KMS-11 (cell line): ENCODE measurements at regions not wholly inside any gene's neighbourhood (a gene's known extent, or its start where the extent isn't known, plus 50 kb on each side); places are given as distances from the start of the nearest gene placed in this dataset.

Experiments
- H2AFZ ChIP-seq: fragments of 200-600 bp; sonication (generic); 2 replicates; pipeline ENCODE4 v1.6.1; 2016; ENCODE audit warnings: antibody characterized with exemption, mixed run types, low read depth
- H3K27ac ChIP-seq: fragments of 200-600 bp; sonication (generic); 2 replicates; pipeline ENCODE4 v1.6.1; 2016; ENCODE audit warnings: mild to moderate bottlenecking, mixed run types
- H3K27me3 ChIP-seq: fragments of 200-600 bp; sonication (generic); 2 replicates; pipeline ENCODE4 v1.6.1; 2017; ENCODE audit warnings: mild to moderate bottlenecking, low read depth, mixed run types, moderate library complexity; ENCODE audit not compliant: insufficient read depth
- H3K36me3 ChIP-seq: fragments of 200-600 bp; sonication (generic); 2 replicates; pipeline ENCODE4 v1.6.1; 2017; ENCODE audit warnings: mild to moderate bottlenecking, mixed run types; ENCODE audit not compliant: insufficient read depth
- H3K4me1 ChIP-seq: fragments of 200-600 bp; sonication (generic); 2 replicates; pipeline ENCODE4 v1.6.1; 2016; ENCODE audit warnings: mild to moderate bottlenecking, low read depth, mixed run types; ENCODE audit not compliant: poor library complexity, severe bottlenecking
- H3K4me2 ChIP-seq: fragments of 200-600 bp; sonication (generic); 2 replicates; pipeline ENCODE4 v1.7.0; 2016; ENCODE audit warnings: mild to moderate bottlenecking, mixed run types
- H3K4me3 ChIP-seq: fragments of 200-600 bp; sonication (generic); IDR thresholded peaks from 2 replicates; pipeline ENCODE4 v1.6.1; 2017; ENCODE audit warnings: low read depth, low read length, mixed read lengths; ENCODE audit not compliant: insufficient read depth
- H3K79me2 ChIP-seq: fragments of 200-600 bp; sonication (generic); 2 replicates; pipeline ENCODE4 v1.6.1; 2016; ENCODE audit warnings: low read depth, mixed run types; ENCODE audit not compliant: insufficient read depth
- H3K9ac ChIP-seq: fragments of 200-600 bp; sonication (generic); 2 replicates; pipeline ENCODE4 v1.6.1; 2016; ENCODE audit warnings: mild to moderate bottlenecking, mixed run types
- H4K20me1 ChIP-seq: fragments of 200-600 bp; sonication (generic); 2 replicates; pipeline ENCODE4 v1.6.1; 2016; ENCODE audit warnings: mild to moderate bottlenecking, mixed run types; ENCODE audit not compliant: insufficient read depth
- TF ChIP-seq, protein P1 (sequence below): fragments of 200-600 bp; sonication (generic); conservative IDR thresholded peaks from 2 replicates; pipeline ENCODE4 v1.6.1; 2017; ENCODE audit warnings: low read depth, mild to moderate bottlenecking, antibody characterized with exemption, low read length, moderate library complexity, mixed read lengths

DNA sequence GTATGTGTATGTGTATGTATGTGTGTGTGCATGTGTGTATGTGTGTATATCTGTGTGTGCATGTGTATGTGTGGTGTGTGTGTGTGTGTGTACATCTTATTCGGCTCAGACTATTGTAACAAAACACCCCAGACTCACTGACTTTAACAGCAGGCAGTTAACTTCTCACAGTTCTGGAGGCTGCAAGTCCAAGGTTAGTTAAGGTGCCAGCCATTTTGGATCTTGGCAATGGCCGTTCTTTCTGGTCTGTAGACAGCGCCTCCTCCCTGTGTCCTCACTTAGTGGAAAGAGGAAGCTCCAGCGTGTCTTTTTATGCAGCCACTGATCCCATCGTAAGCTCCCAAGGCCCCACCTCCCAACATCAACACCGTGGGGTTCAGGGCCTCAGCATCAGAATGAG, 128.3 kb upstream of the THBS2 start:
- Histone ChIP-seq H3K4me1 (no peaks in the 10 kb centered on the region), H3K4me2 (no peak overlapping the region), H3K4me3 (no peak overlapping the region), H3K27me3 (no peaks in the 10 kb centered on the region), H2AFZ (no peak overlapping the region), H4K20me1 (no peaks in the 10 kb centered on the region), H3K36me3 (no peaks in the 10 kb centered on the region), H3K9ac (no peak overlapping the region), H3K79me2 (no peaks in the 10 kb centered on the region), H3K27ac (no peak overlapping the region)
- TF ChIP-seq, protein P1, sequence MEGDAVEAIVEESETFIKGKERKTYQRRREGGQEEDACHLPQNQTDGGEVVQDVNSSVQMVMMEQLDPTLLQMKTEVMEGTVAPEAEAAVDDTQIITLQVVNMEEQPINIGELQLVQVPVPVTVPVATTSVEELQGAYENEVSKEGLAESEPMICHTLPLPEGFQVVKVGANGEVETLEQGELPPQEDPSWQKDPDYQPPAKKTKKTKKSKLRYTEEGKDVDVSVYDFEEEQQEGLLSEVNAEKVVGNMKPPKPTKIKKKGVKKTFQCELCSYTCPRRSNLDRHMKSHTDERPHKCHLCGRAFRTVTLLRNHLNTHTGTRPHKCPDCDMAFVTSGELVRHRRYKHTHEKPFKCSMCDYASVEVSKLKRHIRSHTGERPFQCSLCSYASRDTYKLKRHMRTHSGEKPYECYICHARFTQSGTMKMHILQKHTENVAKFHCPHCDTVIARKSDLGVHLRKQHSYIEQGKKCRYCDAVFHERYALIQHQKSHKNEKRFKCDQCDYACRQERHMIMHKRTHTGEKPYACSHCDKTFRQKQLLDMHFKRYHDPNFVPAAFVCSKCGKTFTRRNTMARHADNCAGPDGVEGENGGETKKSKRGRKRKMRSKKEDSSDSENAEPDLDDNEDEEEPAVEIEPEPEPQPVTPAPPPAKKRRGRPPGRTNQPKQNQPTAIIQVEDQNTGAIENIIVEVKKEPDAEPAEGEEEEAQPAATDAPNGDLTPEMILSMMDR = no peak

DNA sequence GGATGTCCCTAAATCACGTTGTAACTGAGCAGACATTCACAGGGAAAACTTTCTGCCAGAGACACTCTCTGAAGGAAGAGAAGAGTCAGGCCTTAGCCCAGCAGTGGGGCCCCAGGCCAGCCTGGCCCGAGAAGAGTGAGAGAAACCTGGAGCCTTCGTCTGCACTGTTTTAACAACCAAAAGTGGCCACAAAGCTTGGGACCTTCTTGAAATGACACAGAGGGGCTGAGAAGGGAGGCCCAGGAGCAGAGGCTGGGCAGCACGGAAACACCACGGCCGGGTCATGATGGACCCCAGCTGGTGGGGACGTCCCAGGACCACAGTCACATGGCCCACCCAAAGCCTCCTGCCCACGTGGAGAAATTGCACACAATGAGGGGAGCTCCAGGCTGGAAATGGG, 126.8 kb upstream of the THBS2 start:
- H3K9ac ChIP-seq = no peak overlapping the region
- no peaks in the 10 kb centered on the region for H4K20me1 ChIP-seq
- H3K36me3 ChIP-seq = no peaks in the 10 kb centered on the region
- H3K4me3 ChIP-seq = no peak overlapping the region
- TF ChIP-seq, protein P1 = no peak
- H3K27ac ChIP-seq = no peak overlapping the region
- H3K4me2 ChIP-seq = no peak overlapping the region
- no peaks in the 10 kb centered on the region for H3K79me2 ChIP-seq
- H3K4me1 ChIP-seq = no peaks in the 10 kb centered on the region
- H3K27me3 ChIP-seq = no peaks in the 10 kb centered on the region
- H2AFZ ChIP-seq = no peak overlapping the region

GRCh38 chr6:169379495-169380070, 125.9 kb upstream of the THBS2 start:
- Histone ChIP-seq H3K27me3 (no peaks in the 10 kb centered on the region), H3K36me3 (no peaks in the 10 kb centered on the region), H4K20me1 (no peaks in the 10 kb centered on the region), H3K4me1 (no peaks in the 10 kb centered on the region), H3K4me3 (no peak overlapping the region), H3K27ac (no peak overlapping the region), H3K4me2 (no peak overlapping the region), H3K79me2 (no peaks in the 10 kb centered on the region), H3K9ac (no peak overlapping the region), H2AFZ (no peak overlapping the region)
- TF ChIP-seq, protein P1 = no peak

DNA sequence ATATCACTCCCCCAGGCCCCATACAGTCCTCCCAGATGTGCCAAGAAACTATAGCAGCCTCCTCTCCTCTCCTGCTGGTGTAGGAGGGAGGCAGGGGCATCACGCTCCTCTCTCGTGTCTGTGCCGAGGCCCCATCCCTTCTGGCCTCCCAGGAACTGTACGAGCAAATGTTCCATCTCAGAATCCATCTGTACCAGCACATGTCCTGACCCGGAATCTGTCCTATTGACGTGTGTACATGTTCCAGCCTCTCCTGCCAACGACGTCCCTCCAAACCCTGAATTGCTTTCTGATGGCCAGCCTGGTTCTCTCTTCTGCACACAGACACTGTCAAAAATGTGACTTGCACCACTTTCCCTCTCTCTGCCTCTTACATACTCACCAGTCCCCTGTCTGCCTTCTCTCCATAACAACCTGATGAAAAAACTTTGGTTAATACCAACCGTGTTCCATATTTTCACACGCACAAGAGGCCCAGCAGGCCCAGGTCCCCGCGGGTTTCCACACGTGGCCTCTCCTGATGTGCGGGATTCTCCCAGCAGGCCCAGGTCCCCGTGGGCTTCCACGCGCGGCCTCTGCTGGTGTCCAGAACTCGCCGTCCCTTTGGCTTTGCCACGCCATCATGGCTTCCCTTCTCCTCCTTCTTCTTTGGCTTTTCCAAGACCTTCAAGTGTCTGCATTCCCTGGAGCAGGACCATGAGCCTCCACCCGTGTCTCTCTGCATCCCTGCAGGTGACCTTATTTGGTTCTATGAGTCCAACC, 125.2 kb upstream of the THBS2 start:
- Histone ChIP-seq H2AFZ (no peak overlapping the region), H3K4me2 (no peak overlapping the region), H3K36me3 (no peaks in the 10 kb centered on the region), H3K79me2 (no peaks in the 10 kb centered on the region), H4K20me1 (no peaks in the 10 kb centered on the region), H3K27me3 (no peaks in the 10 kb centered on the region), H3K27ac (no peak overlapping the region), H3K4me3 (no peak overlapping the region), H3K9ac (no peak overlapping the region), H3K4me1 (no peaks in the 10 kb centered on the region)
- TF ChIP-seq, protein P1 = no peak
